ENCODE measurements at regions not wholly inside any gene's neighbourhood (a gene's known extent, or its start where the extent isn't known, plus 50 kb on each side); places are given as distances from the start of the nearest gene placed in this dataset.
"Not testable (repeated sequence)": the region's sequence is repeated elsewhere in the genome, so short reads cannot be mapped to it uniquely, and the experiment has no call there.

DNA sequence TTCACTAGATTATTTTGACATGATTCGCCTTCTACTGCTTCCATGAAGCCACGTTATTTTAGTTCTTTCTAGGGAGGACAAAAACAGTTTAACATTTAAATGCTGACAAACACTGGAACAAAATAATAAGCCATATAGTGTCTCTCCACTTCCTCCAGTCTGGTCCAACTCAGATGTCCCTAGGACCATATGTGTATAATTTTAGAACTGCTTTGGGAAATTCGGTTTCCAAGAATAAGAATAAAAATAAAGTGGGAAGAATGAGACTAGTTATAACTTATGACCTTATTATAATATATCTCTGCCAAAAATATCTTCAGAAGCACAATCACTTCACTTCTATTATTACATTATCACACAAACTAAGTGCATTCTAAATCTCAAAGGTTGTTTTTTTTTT is 164.4 kb upstream of the POF1B start:
- Histone ChIP-seq H2BK5ac (ENCODE audit: low read length) (no peak overlapping the region), H4K8ac (ENCODE audit: low read depth, low read length) (no peak overlapping the region), H3K9me3 (replicated peaks in 1 of 2; ENCODE audit: control insufficient read depth in 2 of 2, insufficient read depth in 1 of 2, low read depth in 1 of 2, low read length in 2 of 2) (no peaks in the 10 kb centered on the region), H3K4ac (ENCODE audit: low read length) (no peak overlapping the region), H2BK120ac (ENCODE audit: low read depth, low read length) (no peak overlapping the region), H3K9ac (ENCODE audit: low read depth, low read length, poor library complexity) (no peak overlapping the region), H3K79me1 (ENCODE audit: low read depth, low read length) (no peaks in the 10 kb centered on the region), H3K27ac (replicated peaks; ENCODE audit: low read length) (no peak overlapping the region), H3K14ac (ENCODE audit: low read length) (no peak overlapping the region), H2BK12ac (ENCODE audit: low read length) (no peak overlapping the region), H3K27me3 (ENCODE audit: control insufficient read depth in 3 of 3, insufficient read depth in 3 of 3, low read depth in 1 of 3, low read length in 3 of 3) (no peaks in the 10 kb centered on the region), H4K91ac (ENCODE audit: low read depth, low read length, poor library complexity) (no peak overlapping the region), H3K4me1 (ENCODE audit: control insufficient read depth in 2 of 2, insufficient read depth in 1 of 2, low read depth in 1 of 2, low read length in 2 of 2) (no peaks in the 10 kb centered on the region), H3K4me3 (ENCODE audit: low read length in 2 of 2) (no peak overlapping the region), H3K4me2 (ENCODE audit: insufficient read depth, low read length, poor library complexity, severe bottlenecking) (no peak overlapping the region), H2AFZ (ENCODE audit: low read length) (no peak overlapping the region), H3K18ac (ENCODE audit: low read length) (no peak overlapping the region), H2BK15ac (ENCODE audit: low read length) (no peak overlapping the region), H3K23ac (ENCODE audit: low read depth, low read length, poor library complexity) (no peak overlapping the region), H3K36me3 (replicated peaks in 1 of 2; ENCODE audit: control insufficient read depth in 2 of 2, insufficient read depth in 2 of 2, low read length in 2 of 2) (no peaks in the 10 kb centered on the region), H2AK5ac (ENCODE audit: low read depth, low read length) (no peak overlapping the region)
- DNase-seq (ENCODE audit: low spot score): no peak
- no CpG with 5 or more reads among the region's 3 CpGs for WGBS, 2 donors (ENCODE audit: extremely low coverage in 2 of 2, insufficient read length in 2 of 2, insufficient replicate concordance in 1 of 2)

DNA sequence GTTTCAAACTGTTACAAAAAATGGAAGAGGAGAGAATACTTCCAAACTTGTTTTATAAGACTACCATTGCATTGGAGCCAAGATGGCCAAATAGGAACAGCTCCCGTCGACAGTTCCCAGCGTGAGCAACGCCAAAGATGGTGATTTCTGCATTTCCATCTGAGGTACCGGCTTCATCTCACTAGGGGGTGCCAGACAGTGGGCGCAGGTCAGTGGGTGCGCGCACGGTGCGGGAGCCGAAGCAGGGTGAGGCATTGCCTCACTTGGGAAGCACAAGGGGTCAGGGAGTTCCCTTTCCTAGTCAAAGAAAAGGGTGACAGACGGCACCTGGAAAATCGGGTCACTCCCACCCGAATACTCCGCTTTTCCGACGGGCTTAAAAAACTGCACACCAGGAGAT is 149.7 kb upstream of the POF1B start:
- not testable (repeated sequence) for H4K91ac ChIP-seq (ENCODE audit: low read depth, low read length, poor library complexity); H3K4me1 ChIP-seq (ENCODE audit: control insufficient read depth in 2 of 2, insufficient read depth in 1 of 2, low read depth in 1 of 2, low read length in 2 of 2); H2AK5ac ChIP-seq (ENCODE audit: low read depth, low read length); H3K4me3 ChIP-seq (ENCODE audit: low read length in 2 of 2); H2BK120ac ChIP-seq (ENCODE audit: low read depth, low read length); H3K18ac ChIP-seq (ENCODE audit: low read length); H3K14ac ChIP-seq (ENCODE audit: low read length); H3K4me2 ChIP-seq (ENCODE audit: insufficient read depth, low read length, poor library complexity, severe bottlenecking); H3K9me3 ChIP-seq (replicated peaks in 1 of 2; ENCODE audit: control insufficient read depth in 2 of 2, insufficient read depth in 1 of 2, low read depth in 1 of 2, low read length in 2 of 2); H4K8ac ChIP-seq (ENCODE audit: low read depth, low read length); H3K4ac ChIP-seq (ENCODE audit: low read length); H3K79me1 ChIP-seq (ENCODE audit: low read depth, low read length); H3K27me3 ChIP-seq (ENCODE audit: control insufficient read depth in 3 of 3, insufficient read depth in 3 of 3, low read depth in 1 of 3, low read length in 3 of 3); H2BK15ac ChIP-seq (ENCODE audit: low read length); H3K23ac ChIP-seq (ENCODE audit: low read depth, low read length, poor library complexity); H2BK12ac ChIP-seq (ENCODE audit: low read length); H2BK5ac ChIP-seq (ENCODE audit: low read length); H2AFZ ChIP-seq (ENCODE audit: low read length); DNase-seq (ENCODE audit: low spot score); H3K9ac ChIP-seq (ENCODE audit: low read depth, low read length, poor library complexity); H3K27ac ChIP-seq (replicated peaks; ENCODE audit: low read length); H3K36me3 ChIP-seq (replicated peaks in 1 of 2; ENCODE audit: control insufficient read depth in 2 of 2, insufficient read depth in 2 of 2, low read length in 2 of 2)
- no CpG with 5 or more reads among the region's 17 CpGs for WGBS, 2 donors (ENCODE audit: extremely low coverage in 2 of 2, insufficient read length in 2 of 2, insufficient replicate concordance in 1 of 2)

- H2BK12ac ChIP-seq (ENCODE audit: low read length): no peak overlapping the region
- no peak overlapping the region for H3K14ac ChIP-seq (ENCODE audit: low read length)
- H2BK5ac ChIP-seq (ENCODE audit: low read length): no peak overlapping the region
- no peaks in the 10 kb centered on the region for H3K36me3 ChIP-seq (replicated peaks in 1 of 2; ENCODE audit: control insufficient read depth in 2 of 2, insufficient read depth in 2 of 2, low read length in 2 of 2)
- no peak overlapping the region for H3K23ac ChIP-seq (ENCODE audit: low read depth, low read length, poor library complexity)
- DNase-seq (ENCODE audit: low spot score): no peak
- H2AFZ ChIP-seq (ENCODE audit: low read length): no peak overlapping the region
- no peak overlapping the region for H2BK120ac ChIP-seq (ENCODE audit: low read depth, low read length)
- no peaks in the 10 kb centered on the region for H3K9me3 ChIP-seq (replicated peaks in 1 of 2; ENCODE audit: control insufficient read depth in 2 of 2, insufficient read depth in 1 of 2, low read depth in 1 of 2, low read length in 2 of 2)
- no peak overlapping the region for H3K4me2 ChIP-seq (ENCODE audit: insufficient read depth, low read length, poor library complexity, severe bottlenecking)
- no peaks in the 10 kb centered on the region for H3K27me3 ChIP-seq (ENCODE audit: control insufficient read depth in 3 of 3, insufficient read depth in 3 of 3, low read depth in 1 of 3, low read length in 3 of 3)
- no peak overlapping the region for H3K9ac ChIP-seq (ENCODE audit: low read depth, low read length, poor library complexity)
- H3K4me1 ChIP-seq (ENCODE audit: control insufficient read depth in 2 of 2, insufficient read depth in 1 of 2, low read depth in 1 of 2, low read length in 2 of 2): no peaks in the 10 kb centered on the region
- H3K18ac ChIP-seq (ENCODE audit: low read length): no peak overlapping the region
- no peak overlapping the region for H4K8ac ChIP-seq (ENCODE audit: low read depth, low read length)
- no peaks in the 10 kb centered on the region for H3K79me1 ChIP-seq (ENCODE audit: low read depth, low read length)
- no peak overlapping the region for H3K4ac ChIP-seq (ENCODE audit: low read length)
- WGBS, 2 donors (ENCODE audit: extremely low coverage in 2 of 2, insufficient read length in 2 of 2, insufficient replicate concordance in 1 of 2): no CpG with 5 or more reads among the region's 2 CpGs
- H3K27ac ChIP-seq (replicated peaks; ENCODE audit: low read length): no peak overlapping the region
- H2BK15ac ChIP-seq (ENCODE audit: low read length): no peak overlapping the region
- no peak overlapping the region for H3K4me3 ChIP-seq (ENCODE audit: low read length in 2 of 2)
- H2AK5ac ChIP-seq (ENCODE audit: low read depth, low read length): no peak overlapping the region
- H4K91ac ChIP-seq (ENCODE audit: low read depth, low read length, poor library complexity): no peak overlapping the region
Measured at GRCh38 chrX:85517994-85518718, 138.7 kb upstream of the POF1B start.

GRCh38 chrX:85516131-85516530 is 136.7 kb upstream of the POF1B start:
- Histone ChIP-seq H3K4me2 (ENCODE audit: insufficient read depth, low read length, poor library complexity, severe bottlenecking) (no peak overlapping the region), H3K4ac (ENCODE audit: low read length) (no peak overlapping the region), H3K36me3 (replicated peaks in 1 of 2; ENCODE audit: control insufficient read depth in 2 of 2, insufficient read depth in 2 of 2, low read length in 2 of 2) (no peaks in the 10 kb centered on the region), H2BK15ac (ENCODE audit: low read length) (no peak overlapping the region), H2AK5ac (ENCODE audit: low read depth, low read length) (no peak overlapping the region), H2AFZ (ENCODE audit: low read length) (no peak overlapping the region), H3K14ac (ENCODE audit: low read length) (no peak overlapping the region), H3K79me1 (ENCODE audit: low read depth, low read length) (no peaks in the 10 kb centered on the region), H4K8ac (ENCODE audit: low read depth, low read length) (no peak overlapping the region), H3K27me3 (ENCODE audit: control insufficient read depth in 3 of 3, insufficient read depth in 3 of 3, low read depth in 1 of 3, low read length in 3 of 3) (no peaks in the 10 kb centered on the region), H3K23ac (ENCODE audit: low read depth, low read length, poor library complexity) (no peak overlapping the region), H4K91ac (ENCODE audit: low read depth, low read length, poor library complexity) (no peak overlapping the region), H2BK12ac (ENCODE audit: low read length) (no peak overlapping the region), H2BK120ac (ENCODE audit: low read depth, low read length) (no peak overlapping the region), H3K9ac (ENCODE audit: low read depth, low read length, poor library complexity) (no peak overlapping the region), H3K27ac (replicated peaks; ENCODE audit: low read length) (no peak overlapping the region), H3K18ac (ENCODE audit: low read length) (no peak overlapping the region), H3K9me3 (replicated peaks in 1 of 2; ENCODE audit: control insufficient read depth in 2 of 2, insufficient read depth in 1 of 2, low read depth in 1 of 2, low read length in 2 of 2) (no peaks in the 10 kb centered on the region), H3K4me1 (ENCODE audit: control insufficient read depth in 2 of 2, insufficient read depth in 1 of 2, low read depth in 1 of 2, low read length in 2 of 2) (no peaks in the 10 kb centered on the region), H3K4me3 (ENCODE audit: low read length in 2 of 2) (no peak overlapping the region), H2BK5ac (ENCODE audit: low read length) (no peak overlapping the region)
- no CpG with 5 or more reads among the region's 3 CpGs for WGBS, 2 donors (ENCODE audit: extremely low coverage in 2 of 2, insufficient read length in 2 of 2, insufficient replicate concordance in 1 of 2)
- no peak for DNase-seq (ENCODE audit: low spot score)
